Retinal pigment epithelial cell (primary cell): ENCODE measurements at regions not wholly inside any gene's neighbourhood (a gene's known extent, or its start where the extent isn't known, plus 50 kb on each side); places are given as distances from the start of the nearest gene placed in this dataset.
A peak's percentile ranks its signal among the peaks of the same experiment; 100 is the strongest.

Source experiments
- DNase-seq: peaks from one replicate; pipeline ENCODE4 v3.0.0-alpha.2; 2010; ENCODE audit warnings: low read depth
- H3K4me3 ChIP-seq: 2 replicates; pipeline ENCODE4 v1.5.1; 2011; ENCODE audit warnings: mild to moderate bottlenecking, low read length, control low read depth, moderate library complexity
- TF ChIP-seq, protein P1 (sequence below): conservative IDR thresholded peaks from 2 replicates; pipeline ENCODE4 v1.5.1; 2011; ENCODE audit warnings: low read depth, low read length, control low read depth, inconsistent platforms

DNA sequence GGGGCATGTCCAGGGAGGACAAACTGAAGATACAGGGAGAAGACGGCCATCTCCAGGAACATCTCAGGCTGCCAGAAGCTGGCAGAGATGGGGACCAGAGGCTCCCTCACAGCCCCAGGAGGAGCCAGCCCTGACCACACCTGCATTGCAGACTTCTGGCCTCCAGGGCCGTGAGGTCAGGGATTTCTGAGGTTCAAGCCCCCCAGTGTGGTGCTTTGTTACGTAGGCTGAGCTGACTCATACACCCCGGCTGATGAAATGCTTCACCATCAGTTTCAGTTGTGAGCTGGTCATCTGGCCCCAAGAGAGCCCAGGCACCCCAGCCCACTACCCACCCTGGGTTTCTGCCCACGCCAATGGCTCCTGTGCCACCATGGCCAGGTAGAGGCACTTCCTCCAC lies 106.4 kb downstream of the SIK1 start:
- TF ChIP-seq, protein P1, sequence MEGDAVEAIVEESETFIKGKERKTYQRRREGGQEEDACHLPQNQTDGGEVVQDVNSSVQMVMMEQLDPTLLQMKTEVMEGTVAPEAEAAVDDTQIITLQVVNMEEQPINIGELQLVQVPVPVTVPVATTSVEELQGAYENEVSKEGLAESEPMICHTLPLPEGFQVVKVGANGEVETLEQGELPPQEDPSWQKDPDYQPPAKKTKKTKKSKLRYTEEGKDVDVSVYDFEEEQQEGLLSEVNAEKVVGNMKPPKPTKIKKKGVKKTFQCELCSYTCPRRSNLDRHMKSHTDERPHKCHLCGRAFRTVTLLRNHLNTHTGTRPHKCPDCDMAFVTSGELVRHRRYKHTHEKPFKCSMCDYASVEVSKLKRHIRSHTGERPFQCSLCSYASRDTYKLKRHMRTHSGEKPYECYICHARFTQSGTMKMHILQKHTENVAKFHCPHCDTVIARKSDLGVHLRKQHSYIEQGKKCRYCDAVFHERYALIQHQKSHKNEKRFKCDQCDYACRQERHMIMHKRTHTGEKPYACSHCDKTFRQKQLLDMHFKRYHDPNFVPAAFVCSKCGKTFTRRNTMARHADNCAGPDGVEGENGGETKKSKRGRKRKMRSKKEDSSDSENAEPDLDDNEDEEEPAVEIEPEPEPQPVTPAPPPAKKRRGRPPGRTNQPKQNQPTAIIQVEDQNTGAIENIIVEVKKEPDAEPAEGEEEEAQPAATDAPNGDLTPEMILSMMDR, result no peak
- H3K4me3 ChIP-seq, result no peak overlapping the region
- DNase-seq, result no peak

DNA sequence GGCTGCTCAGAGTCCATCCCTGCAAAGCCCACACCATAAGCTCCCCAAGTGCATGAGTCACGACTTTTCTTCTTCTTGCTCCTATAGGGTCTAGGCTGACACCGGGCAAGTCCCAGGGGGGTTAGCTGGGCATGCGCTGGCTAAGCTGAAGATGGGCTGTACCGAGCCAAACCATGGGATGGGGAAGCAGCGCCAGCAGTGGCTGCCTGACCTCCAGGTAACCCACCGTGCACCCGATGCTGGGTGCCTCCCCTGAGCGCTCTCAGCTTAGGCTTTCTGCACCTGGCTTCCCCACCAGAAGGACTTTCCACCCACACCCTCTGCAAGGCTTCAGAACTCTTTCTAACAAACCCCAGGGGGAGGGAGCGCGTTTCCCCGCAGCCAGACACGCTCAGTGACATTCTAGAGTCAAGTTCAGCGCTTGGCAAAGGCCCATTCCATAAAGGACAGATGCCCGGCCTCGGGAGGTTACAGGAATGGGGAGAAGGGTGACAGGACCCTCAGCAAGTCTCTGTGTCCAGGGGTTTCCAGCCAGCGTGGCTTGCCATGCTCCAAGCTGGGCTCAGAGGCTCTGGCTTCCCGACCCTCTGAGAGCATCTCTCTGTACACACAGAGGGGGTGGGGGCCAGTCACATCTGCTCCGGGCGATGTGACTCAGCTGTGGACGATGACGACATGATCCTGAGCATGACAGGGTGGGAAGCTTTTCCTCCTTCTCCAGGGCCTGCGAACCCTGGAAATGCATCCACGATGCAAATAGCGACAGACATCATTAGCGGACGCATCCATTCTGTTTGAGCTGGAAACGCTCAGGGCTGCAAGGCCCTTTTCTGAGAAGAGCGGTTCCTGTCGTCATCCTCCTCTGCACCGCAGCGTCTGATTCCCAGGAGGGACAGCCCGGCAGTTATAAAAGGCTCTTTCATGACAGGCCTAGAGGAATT lies 107.8 kb downstream of the SIK1 start:
- TF ChIP-seq, protein P1, result no peak
- no peak overlapping the region for H3K4me3 ChIP-seq
- DNase-seq, result peak; percentile 61

DNA sequence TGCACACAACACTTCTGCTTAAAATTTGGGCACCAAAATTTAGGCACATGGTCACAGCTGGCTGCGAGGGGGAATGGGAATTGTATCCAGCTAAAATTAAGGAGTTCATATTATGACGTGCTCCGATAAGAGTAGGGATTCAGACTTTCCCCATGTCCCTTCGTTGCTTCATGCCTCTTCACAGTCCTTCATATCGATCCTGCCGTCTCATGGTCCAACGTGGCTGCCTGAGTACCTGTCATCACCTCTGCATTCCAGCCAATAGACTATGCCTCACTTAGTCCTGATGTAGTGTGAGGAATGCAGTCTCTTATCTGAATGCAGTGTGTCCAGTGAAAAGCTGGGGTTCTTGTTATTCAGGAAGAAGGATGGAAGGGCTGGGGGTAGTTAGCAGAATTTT lies 108.6 kb downstream of the SIK1 start:
- no peak for DNase-seq
- TF ChIP-seq, protein P1, result no peak
- H3K4me3 ChIP-seq, result no peak overlapping the region

DNA sequence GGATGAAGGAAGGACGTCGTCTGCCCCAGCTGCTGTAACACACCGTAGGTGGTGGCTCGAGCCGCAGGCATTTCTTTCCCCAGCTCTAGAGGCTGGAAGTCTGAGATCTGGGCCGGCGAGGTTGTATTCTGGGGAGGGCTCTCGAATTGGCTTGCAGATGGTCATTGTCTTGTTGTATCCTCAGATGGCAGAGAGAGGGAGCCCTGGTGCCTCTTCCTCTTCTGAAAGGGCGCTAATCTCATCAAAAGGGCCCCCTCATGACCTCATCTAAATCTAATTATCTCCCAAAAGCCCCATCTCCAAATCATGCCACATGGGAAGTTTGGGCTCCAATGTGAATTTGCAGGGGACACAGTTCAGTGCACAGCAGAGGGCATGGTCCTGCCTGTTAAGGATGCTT lies 109.0 kb downstream of the SIK1 start:
- no peak for DNase-seq
- no peak overlapping the region for H3K4me3 ChIP-seq
- TF ChIP-seq, protein P1, result no peak

DNA sequence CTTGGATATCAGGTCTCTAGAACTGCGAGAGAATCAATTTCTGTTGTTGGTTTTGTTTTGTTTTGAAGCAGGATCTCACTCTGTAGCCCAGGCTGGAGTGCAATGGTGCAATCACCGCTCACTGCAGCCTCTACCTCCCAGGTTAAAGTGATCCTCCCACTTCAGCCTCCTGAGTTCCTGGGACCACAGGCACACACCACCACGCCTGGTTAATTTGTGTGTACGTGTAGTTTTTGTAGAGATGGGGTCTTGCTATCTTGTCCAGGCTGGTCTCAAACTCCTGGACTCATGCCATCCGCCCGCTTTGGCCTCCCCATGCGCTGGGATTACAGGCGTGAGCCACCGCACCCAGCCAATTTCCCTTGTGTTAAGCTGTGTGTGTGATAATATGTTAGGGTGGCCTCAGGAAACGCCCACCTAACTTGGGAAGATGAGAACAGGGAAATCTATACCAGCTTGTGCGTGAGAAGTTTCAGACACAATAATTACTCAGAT lies 109.6 kb downstream of the SIK1 start:
- no peak overlapping the region for H3K4me3 ChIP-seq
- DNase-seq, result no peak
- TF ChIP-seq, protein P1, result no peak

DNA sequence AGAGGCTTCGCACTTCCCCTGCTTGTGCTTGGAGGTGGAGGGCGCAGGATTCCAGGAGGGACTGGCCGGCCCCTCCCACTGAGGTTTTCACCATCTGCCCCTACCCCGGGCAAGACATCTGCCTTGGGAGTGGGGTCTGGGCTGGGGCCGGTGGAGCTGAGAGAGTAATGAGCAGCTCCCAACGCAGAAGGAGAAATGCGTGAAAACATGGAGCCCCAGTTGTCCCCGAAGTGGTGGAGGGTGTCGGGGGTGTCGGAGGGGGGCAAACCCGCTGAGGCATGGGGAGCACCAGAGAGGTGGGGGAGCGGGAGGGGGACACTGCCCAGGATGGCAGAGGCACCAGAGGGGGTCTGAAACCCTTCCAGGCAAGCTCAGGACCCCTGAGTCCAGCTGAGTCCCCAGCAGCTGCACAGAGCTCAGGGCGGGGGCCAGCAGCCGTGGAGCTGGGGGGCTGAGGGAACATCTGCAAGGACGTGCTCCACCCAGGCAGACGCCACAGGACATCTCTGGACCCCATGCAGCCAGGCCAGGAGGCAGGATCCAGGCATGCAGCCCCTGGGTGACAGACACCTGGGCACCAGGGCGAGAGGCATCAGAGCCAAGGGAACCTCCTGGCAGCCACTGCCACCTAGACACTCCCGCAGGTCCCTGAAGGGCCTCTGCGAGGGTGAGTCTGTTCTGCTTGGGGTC lies 110.6 kb downstream of the SIK1 start:
- no peak for DNase-seq
- H3K4me3 ChIP-seq, result no peak overlapping the region
- TF ChIP-seq, protein P1, result no peak
